ENCODE measurements at regions not wholly inside any gene's neighbourhood (a gene's known extent, or its start where the extent isn't known, plus 50 kb on each side); places are given as distances from the start of the nearest gene placed in this dataset.

DNA sequence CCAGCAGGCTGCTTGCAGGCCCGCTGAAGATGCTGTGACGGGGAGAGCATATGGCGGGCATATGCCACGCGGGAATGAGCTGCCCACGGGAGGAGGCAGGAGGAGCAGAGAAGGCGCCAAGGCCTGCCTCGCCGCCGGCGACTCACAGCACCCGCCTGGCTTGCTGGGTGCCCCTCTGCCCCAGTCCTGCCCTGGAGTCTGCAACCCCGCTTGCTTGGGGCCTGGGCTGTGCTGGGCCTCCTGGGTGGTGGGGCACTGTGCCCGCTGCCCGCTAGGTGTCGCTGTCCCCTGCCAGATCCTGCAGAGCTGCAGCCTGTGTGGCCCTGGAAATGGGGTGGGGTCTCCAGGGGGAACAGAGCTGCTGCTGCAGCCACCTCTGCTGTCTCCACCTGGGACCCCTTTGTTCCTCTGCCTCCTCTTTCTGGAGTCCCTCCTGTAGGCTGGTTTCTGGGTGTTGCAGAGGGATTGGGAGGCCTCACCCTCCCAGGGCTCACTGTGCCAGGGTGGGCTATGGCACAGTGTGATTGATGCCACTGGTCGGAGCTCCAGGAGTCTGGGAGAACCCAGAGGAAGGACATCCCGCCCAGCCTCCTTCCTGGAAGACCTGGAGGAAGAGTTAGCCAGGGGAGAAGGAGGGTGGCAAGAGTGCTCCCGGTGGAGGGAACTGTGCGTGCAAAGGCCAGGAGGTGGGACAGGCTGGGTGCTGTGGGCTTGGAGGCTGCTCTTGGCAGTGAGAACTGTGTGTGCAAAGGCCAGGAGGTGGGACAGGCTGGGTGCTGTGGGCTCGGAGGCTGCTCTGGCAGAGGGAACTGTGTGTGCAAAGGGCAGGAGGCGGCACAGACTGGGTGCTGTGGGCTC is 141.0 kb upstream of the CIBAR2 start (continued):
- TF ChIP-seq, protein P1, sequence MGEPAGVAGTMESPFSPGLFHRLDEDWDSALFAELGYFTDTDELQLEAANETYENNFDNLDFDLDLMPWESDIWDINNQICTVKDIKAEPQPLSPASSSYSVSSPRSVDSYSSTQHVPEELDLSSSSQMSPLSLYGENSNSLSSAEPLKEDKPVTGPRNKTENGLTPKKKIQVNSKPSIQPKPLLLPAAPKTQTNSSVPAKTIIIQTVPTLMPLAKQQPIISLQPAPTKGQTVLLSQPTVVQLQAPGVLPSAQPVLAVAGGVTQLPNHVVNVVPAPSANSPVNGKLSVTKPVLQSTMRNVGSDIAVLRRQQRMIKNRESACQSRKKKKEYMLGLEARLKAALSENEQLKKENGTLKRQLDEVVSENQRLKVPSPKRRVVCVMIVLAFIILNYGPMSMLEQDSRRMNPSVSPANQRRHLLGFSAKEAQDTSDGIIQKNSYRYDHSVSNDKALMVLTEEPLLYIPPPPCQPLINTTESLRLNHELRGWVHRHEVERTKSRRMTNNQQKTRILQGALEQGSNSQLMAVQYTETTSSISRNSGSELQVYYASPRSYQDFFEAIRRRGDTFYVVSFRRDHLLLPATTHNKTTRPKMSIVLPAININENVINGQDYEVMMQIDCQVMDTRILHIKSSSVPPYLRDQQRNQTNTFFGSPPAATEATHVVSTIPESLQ (CRISPR knock-in tag; conservative IDR thresholded peaks at IDR 0.05), result no peak
- TF ChIP-seq KLF16 (CRISPR knock-in tag; IDR thresholded peaks at IDR 0.05) (no peak), HDAC6 (IDR thresholded peaks at IDR 0.05; ENCODE audit: low read depth, low read length) (no peak), ZSCAN29 (CRISPR knock-in tag; conservative IDR thresholded peaks at IDR 0.05) (no peak), SNAPC2 (CRISPR knock-in tag; IDR thresholded peaks at IDR 0.05) (no peak), TCF7L2 (IDR thresholded peaks at IDR 0.05; ENCODE audit: low read depth, low read length) (no peak), TBX3 (IDR thresholded peaks at IDR 0.05; ENCODE audit: borderline replicate concordance) (no peak), U2AF1 (optimal IDR thresholded peaks at IDR 0.05; ENCODE audit: low read depth, low read length) (no peak), ZNF260 (CRISPR knock-in tag; IDR thresholded peaks at IDR 0.05; ENCODE audit: borderline replicate concordance, low read depth) (no peak)
- TF ChIP-seq, protein P2, sequence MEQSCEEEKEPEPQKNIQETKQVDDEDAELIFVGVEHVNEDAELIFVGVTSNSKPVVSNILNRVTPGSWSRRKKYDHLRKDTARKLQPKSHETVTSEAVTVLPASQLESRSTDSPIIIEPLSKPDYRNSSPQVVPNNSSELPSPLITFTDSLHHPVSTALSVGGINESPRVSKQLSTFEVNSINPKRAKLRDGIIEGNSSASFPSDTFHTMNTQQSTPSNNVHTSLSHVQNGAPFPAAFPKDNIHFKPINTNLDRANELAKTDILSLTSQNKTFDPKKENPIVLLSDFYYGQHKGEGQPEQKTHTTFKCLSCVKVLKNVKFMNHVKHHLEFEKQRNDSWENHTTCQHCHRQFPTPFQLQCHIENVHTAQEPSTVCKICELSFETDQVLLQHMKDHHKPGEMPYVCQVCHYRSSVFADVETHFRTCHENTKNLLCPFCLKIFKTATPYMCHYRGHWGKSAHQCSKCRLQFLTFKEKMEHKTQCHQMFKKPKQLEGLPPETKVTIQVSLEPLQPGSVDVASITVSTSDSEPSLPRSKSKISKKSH (CRISPR knock-in tag; IDR thresholded peaks at IDR 0.05; ENCODE audit: borderline replicate concordance), result no peak
- TF ChIP-seq, protein P3, sequence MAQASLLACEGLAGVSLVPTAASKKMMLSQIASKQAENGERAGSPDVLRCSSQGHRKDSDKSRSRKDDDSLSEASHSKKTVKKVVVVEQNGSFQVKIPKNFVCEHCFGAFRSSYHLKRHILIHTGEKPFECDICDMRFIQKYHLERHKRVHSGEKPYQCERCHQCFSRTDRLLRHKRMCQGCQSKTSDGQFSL (CRISPR knock-in tag; IDR thresholded peaks at IDR 0.05), result peak; percentile 78
- TF ChIP-seq, protein P4, sequence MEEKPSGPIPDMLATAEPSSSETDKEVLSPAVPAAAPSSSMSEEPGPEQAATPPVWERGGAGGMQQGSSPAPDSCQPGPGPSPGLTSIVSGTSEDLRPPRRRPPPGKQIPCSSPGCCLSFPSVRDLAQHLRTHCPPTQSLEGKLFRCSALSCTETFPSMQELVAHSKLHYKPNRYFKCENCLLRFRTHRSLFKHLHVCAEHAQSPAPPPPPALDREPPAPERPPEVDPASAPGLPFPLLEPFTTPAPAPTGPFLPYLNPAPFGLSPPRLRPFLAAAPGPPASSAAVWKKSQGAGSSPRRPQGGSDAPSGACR (CRISPR knock-in tag; IDR thresholded peaks at IDR 0.05), result no peak
- TF ChIP-seq, protein P5, sequence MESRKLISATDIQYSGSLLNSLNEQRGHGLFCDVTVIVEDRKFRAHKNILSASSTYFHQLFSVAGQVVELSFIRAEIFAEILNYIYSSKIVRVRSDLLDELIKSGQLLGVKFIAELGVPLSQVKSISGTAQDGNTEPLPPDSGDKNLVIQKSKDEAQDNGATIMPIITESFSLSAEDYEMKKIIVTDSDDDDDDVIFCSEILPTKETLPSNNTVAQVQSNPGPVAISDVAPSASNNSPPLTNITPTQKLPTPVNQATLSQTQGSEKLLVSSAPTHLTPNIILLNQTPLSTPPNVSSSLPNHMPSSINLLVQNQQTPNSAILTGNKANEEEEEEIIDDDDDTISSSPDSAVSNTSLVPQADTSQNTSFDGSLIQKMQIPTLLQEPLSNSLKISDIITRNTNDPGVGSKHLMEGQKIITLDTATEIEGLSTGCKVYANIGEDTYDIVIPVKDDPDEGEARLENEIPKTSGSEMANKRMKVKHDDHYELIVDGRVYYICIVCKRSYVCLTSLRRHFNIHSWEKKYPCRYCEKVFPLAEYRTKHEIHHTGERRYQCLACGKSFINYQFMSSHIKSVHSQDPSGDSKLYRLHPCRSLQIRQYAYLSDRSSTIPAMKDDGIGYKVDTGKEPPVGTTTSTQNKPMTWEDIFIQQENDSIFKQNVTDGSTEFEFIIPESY (CRISPR knock-in tag; IDR thresholded peaks at IDR 0.05), result peak; percentile 88
- TF ChIP-seq, protein P6, sequence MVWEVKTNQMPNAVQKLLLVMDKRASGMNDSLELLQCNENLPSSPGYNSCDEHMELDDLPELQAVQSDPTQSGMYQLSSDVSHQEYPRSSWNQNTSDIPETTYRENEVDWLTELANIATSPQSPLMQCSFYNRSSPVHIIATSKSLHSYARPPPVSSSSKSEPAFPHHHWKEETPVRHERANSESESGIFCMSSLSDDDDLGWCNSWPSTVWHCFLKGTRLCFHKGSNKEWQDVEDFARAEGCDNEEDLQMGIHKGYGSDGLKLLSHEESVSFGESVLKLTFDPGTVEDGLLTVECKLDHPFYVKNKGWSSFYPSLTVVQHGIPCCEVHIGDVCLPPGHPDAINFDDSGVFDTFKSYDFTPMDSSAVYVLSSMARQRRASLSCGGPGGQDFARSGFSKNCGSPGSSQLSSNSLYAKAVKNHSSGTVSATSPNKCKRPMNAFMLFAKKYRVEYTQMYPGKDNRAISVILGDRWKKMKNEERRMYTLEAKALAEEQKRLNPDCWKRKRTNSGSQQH (CRISPR knock-in tag; IDR thresholded peaks at IDR 0.05; ENCODE audit: low read depth), result 0 out of 2 replicates have a peak, but pooled peaks have one; percentile 44
- TF ChIP-seq, protein P7, sequence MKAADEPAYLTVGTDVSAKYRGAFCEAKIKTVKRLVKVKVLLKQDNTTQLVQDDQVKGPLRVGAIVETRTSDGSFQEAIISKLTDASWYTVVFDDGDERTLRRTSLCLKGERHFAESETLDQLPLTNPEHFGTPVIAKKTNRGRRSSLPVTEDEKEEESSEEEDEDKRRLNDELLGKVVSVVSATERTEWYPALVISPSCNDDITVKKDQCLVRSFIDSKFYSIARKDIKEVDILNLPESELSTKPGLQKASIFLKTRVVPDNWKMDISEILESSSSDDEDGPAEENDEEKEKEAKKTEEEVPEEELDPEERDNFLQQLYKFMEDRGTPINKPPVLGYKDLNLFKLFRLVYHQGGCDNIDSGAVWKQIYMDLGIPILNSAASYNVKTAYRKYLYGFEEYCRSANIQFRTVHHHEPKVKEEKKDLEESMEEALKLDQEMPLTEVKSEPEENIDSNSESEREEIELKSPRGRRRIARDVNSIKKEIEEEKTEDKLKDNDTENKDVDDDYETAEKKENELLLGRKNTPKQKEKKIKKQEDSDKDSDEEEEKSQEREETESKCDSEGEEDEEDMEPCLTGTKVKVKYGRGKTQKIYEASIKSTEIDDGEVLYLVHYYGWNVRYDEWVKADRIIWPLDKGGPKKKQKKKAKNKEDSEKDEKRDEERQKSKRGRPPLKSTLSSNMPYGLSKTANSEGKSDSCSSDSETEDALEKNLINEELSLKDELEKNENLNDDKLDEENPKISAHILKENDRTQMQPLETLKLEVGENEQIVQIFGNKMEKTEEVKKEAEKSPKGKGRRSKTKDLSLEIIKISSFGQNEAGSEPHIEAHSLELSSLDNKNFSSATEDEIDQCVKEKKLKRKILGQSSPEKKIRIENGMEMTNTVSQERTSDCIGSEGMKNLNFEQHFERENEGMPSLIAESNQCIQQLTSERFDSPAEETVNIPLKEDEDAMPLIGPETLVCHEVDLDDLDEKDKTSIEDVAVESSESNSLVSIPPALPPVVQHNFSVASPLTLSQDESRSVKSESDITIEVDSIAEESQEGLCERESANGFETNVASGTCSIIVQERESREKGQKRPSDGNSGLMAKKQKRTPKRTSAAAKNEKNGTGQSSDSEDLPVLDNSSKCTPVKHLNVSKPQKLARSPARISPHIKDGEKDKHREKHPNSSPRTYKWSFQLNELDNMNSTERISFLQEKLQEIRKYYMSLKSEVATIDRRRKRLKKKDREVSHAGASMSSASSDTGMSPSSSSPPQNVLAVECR (CRISPR knock-in tag; IDR thresholded peaks at IDR 0.05; ENCODE audit: borderline replicate concordance), result 0 out of 2 replicates have a peak, but pooled peaks have one; percentile 21
